ENCODE measurements at regions not wholly inside any gene's neighbourhood (a gene's known extent, or its start where the extent isn't known, plus 50 kb on each side); places are given as distances from the start of the nearest gene placed in this dataset.

DNA sequence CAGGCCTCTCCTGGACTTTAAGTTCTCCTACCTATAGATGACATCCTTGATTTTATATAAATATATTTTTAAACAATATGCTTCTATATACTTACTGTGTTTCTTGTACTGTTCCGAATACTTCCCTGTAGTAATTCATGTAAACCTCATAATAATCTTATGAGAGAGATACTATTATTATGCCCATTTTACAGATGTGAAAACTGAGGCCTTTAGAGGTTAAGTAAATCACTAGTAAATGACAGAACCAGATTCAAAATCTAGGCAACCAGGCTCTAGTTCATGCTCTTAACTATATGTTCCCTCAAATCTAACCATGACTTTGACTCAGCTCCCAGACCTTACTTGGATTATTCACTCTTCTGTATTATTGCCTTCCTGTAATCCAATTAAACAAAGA lies 243.0 kb upstream of the NR4A3 start:
- WGBS, 2 donors = 91 to 95% methylated on average over 1 of the region's 1 CpG
- TF ChIP-seq, protein P1, sequence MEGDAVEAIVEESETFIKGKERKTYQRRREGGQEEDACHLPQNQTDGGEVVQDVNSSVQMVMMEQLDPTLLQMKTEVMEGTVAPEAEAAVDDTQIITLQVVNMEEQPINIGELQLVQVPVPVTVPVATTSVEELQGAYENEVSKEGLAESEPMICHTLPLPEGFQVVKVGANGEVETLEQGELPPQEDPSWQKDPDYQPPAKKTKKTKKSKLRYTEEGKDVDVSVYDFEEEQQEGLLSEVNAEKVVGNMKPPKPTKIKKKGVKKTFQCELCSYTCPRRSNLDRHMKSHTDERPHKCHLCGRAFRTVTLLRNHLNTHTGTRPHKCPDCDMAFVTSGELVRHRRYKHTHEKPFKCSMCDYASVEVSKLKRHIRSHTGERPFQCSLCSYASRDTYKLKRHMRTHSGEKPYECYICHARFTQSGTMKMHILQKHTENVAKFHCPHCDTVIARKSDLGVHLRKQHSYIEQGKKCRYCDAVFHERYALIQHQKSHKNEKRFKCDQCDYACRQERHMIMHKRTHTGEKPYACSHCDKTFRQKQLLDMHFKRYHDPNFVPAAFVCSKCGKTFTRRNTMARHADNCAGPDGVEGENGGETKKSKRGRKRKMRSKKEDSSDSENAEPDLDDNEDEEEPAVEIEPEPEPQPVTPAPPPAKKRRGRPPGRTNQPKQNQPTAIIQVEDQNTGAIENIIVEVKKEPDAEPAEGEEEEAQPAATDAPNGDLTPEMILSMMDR (IDR thresholded peaks at IDR 0.05) = no peak
- TF ChIP-seq POLR2A (IDR thresholded peaks at IDR 0.05) = no peak
- intact Hi-C loops (cut with DNase I; ENCODE audit: low total_unique reads) = no loop called here
- no peak for DNase-seq (ENCODE audit: low spot score in 2 of 2)
- H3K4me3 ChIP-seq (ENCODE audit: low read depth, poor library complexity, severe bottlenecking) = no peak overlapping the region

- no peak for TF ChIP-seq POLR2A (IDR thresholded peaks at IDR 0.05)
- TF ChIP-seq, protein P1 (IDR thresholded peaks at IDR 0.05) = no peak
- WGBS, 2 donors = 82 to 85% methylated on average over 4 of the region's 4 CpGs
- DNase-seq (ENCODE audit: low spot score in 2 of 2) = no peak
- H3K4me3 ChIP-seq (ENCODE audit: low read depth, poor library complexity, severe bottlenecking) = no peak overlapping the region
- intact Hi-C loops (cut with DNase I; ENCODE audit: low total_unique reads) = no loop called here
Observed at GRCh38 chr9:99579964-99580363, 241.7 kb upstream of the NR4A3 start.

- no peak for TF ChIP-seq POLR2A (IDR thresholded peaks at IDR 0.05)
- TF ChIP-seq, protein P1 (IDR thresholded peaks at IDR 0.05) = no peak
- intact Hi-C loops (cut with DNase I; ENCODE audit: low total_unique reads) = no loop called here
- WGBS, 2 donors = 82% methylated on average over 6 of the region's 6 CpGs
- DNase-seq (ENCODE audit: low spot score in 2 of 2) = no peak
- no peak overlapping the region for H3K4me3 ChIP-seq (ENCODE audit: low read depth, poor library complexity, severe bottlenecking)
Observed at GRCh38 chr9:99582814-99583213, 238.9 kb upstream of the NR4A3 start.

GRCh38 chr9:99588299-99588698 lies 233.4 kb upstream of the NR4A3 start:
- intact Hi-C loops (cut with DNase I; ENCODE audit: low total_unique reads) = no loop called here
- WGBS, 2 donors = 69 to 80% methylated on average over 3 of the region's 3 CpGs
- H3K4me3 ChIP-seq (ENCODE audit: low read depth, poor library complexity, severe bottlenecking) = no peak overlapping the region
- no peak for TF ChIP-seq POLR2A (IDR thresholded peaks at IDR 0.05)
- TF ChIP-seq, protein P1 (IDR thresholded peaks at IDR 0.05) = no peak
- no peak for DNase-seq (ENCODE audit: low spot score in 2 of 2)

GRCh38 chr9:99588747-99589146 lies 232.9 kb upstream of the NR4A3 start:
- WGBS, 2 donors = 96 to 98% methylated on average over 2 of the region's 2 CpGs
- intact Hi-C loops (cut with DNase I; ENCODE audit: low total_unique reads) = no loop called here
- TF ChIP-seq POLR2A (IDR thresholded peaks at IDR 0.05) = no peak
- TF ChIP-seq, protein P1 (IDR thresholded peaks at IDR 0.05) = no peak
- H3K4me3 ChIP-seq (ENCODE audit: low read depth, poor library complexity, severe bottlenecking) = no peak overlapping the region
- no peak for DNase-seq (ENCODE audit: low spot score in 2 of 2)

DNA sequence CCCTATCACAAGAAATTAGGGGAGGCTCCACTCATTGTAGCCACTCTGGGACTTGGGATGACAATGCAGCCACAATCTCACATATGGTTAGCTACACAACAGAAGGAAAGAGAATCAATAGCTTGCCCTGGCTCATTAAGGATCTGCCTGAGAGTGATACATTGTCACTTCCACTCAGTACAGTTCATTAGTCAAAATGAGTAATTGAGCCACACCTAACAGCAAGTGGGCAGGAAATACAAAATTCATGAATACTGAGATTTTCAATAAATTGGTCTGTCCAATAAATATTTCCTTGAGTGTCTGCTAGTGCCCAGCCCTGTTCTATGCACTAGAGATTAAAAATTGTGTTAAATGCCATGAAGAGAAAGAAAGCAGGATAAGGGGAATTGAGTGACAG lies 231.3 kb upstream of the NR4A3 start:
- no peak overlapping the region for H3K4me3 ChIP-seq (ENCODE audit: low read depth, poor library complexity, severe bottlenecking)
- no peak for TF ChIP-seq POLR2A (IDR thresholded peaks at IDR 0.05)
- TF ChIP-seq, protein P1 (IDR thresholded peaks at IDR 0.05) = no peak
- no peak for DNase-seq (ENCODE audit: low spot score in 2 of 2)
- intact Hi-C loops (cut with DNase I; ENCODE audit: low total_unique reads) = no loop called here
